ENCODE measurements at regions not wholly inside any gene's neighbourhood (a gene's known extent, or its start where the extent isn't known, plus 50 kb on each side); places are given as distances from the start of the nearest gene placed in this dataset.

GRCh38 chr18:43686709-43687108 lies 409.4 kb upstream of the SYT4 start:
- no peaks in the 10 kb centered on the region for H3K27me3 ChIP-seq (ENCODE audit: control insufficient read depth in 2 of 2, insufficient read depth in 1 of 2, low read length in 1 of 2)
- WGBS, result 100% methylated on average over 1 of the region's 1 CpG
- H3K4me1 ChIP-seq (ENCODE audit: control insufficient read depth in 2 of 2, insufficient read depth in 2 of 2, low read length in 2 of 2), result no peaks in the 10 kb centered on the region
- no peaks in the 10 kb centered on the region for H3K36me3 ChIP-seq (ENCODE audit: control insufficient read depth in 2 of 2, insufficient read depth in 2 of 2, low read length in 1 of 2)
- no peak for DNase-seq (ENCODE audit: low read depth in 6 of 9, low spot score in 9 of 9)
- H3K9me3 ChIP-seq (ENCODE audit: control insufficient read depth in 2 of 2, insufficient read depth in 1 of 2, low read length in 1 of 2), result no peaks in the 10 kb centered on the region
- H3K27ac ChIP-seq (ENCODE audit: low read depth in 1 of 2, low read length in 1 of 2), result no peak overlapping the region
- no peak overlapping the region for H3K4me3 ChIP-seq (ENCODE audit: low read length in 2 of 2)

GRCh38 chr18:43692099-43692690 lies 414.9 kb upstream of the SYT4 start:
- H3K4me3 ChIP-seq (ENCODE audit: low read length in 2 of 2), result no peak overlapping the region
- 93% methylated on average over 4 of the region's 4 CpGs for WGBS
- no peak overlapping the region for H3K27ac ChIP-seq (ENCODE audit: low read depth in 1 of 2, low read length in 1 of 2)
- no peaks in the 10 kb centered on the region for H3K36me3 ChIP-seq (ENCODE audit: control insufficient read depth in 2 of 2, insufficient read depth in 2 of 2, low read length in 1 of 2)
- H3K4me1 ChIP-seq (ENCODE audit: control insufficient read depth in 2 of 2, insufficient read depth in 2 of 2, low read length in 2 of 2), result no peaks in the 10 kb centered on the region
- no peaks in the 10 kb centered on the region for H3K9me3 ChIP-seq (ENCODE audit: control insufficient read depth in 2 of 2, insufficient read depth in 1 of 2, low read length in 1 of 2)
- H3K27me3 ChIP-seq (ENCODE audit: control insufficient read depth in 2 of 2, insufficient read depth in 1 of 2, low read length in 1 of 2), result no peaks in the 10 kb centered on the region
- no peak for DNase-seq (ENCODE audit: low read depth in 6 of 9, low spot score in 9 of 9)

- Histone ChIP-seq H3K4me1 (ENCODE audit: control insufficient read depth in 2 of 2, insufficient read depth in 2 of 2, low read length in 2 of 2) (no peaks in the 10 kb centered on the region), H3K9me3 (ENCODE audit: control insufficient read depth in 2 of 2, insufficient read depth in 1 of 2, low read length in 1 of 2) (no peaks in the 10 kb centered on the region), H3K27me3 (ENCODE audit: control insufficient read depth in 2 of 2, insufficient read depth in 1 of 2, low read length in 1 of 2) (no peaks in the 10 kb centered on the region), H3K27ac (ENCODE audit: low read depth in 1 of 2, low read length in 1 of 2) (no peak overlapping the region), H3K4me3 (ENCODE audit: low read length in 2 of 2) (no peak overlapping the region), H3K36me3 (ENCODE audit: control insufficient read depth in 2 of 2, insufficient read depth in 2 of 2, low read length in 1 of 2) (no peaks in the 10 kb centered on the region)
- DNase-seq (ENCODE audit: low read depth in 6 of 9, low spot score in 9 of 9), result no peak
- WGBS, result 89% methylated on average over 2 of the region's 2 CpGs
Measured at GRCh38 chr18:43702399-43702798, 425.1 kb upstream of the SYT4 start.

GRCh38 chr18:43703050-43703449 lies 425.8 kb upstream of the SYT4 start:
- Histone ChIP-seq H3K27ac (ENCODE audit: low read depth in 1 of 2, low read length in 1 of 2) (no peak overlapping the region), H3K4me1 (ENCODE audit: control insufficient read depth in 2 of 2, insufficient read depth in 2 of 2, low read length in 2 of 2) (no peaks in the 10 kb centered on the region), H3K27me3 (ENCODE audit: control insufficient read depth in 2 of 2, insufficient read depth in 1 of 2, low read length in 1 of 2) (no peaks in the 10 kb centered on the region), H3K9me3 (ENCODE audit: control insufficient read depth in 2 of 2, insufficient read depth in 1 of 2, low read length in 1 of 2) (no peaks in the 10 kb centered on the region), H3K4me3 (ENCODE audit: low read length in 2 of 2) (no peak overlapping the region), H3K36me3 (ENCODE audit: control insufficient read depth in 2 of 2, insufficient read depth in 2 of 2, low read length in 1 of 2) (no peaks in the 10 kb centered on the region)
- no peak for DNase-seq (ENCODE audit: low read depth in 6 of 9, low spot score in 9 of 9)
- 86% methylated on average over 2 of the region's 2 CpGs for WGBS

- no peak for DNase-seq (ENCODE audit: low read depth in 6 of 9, low spot score in 9 of 9)
- H3K9me3 ChIP-seq (ENCODE audit: control insufficient read depth in 2 of 2, insufficient read depth in 1 of 2, low read length in 1 of 2), result no peaks in the 10 kb centered on the region
- no peaks in the 10 kb centered on the region for H3K27me3 ChIP-seq (ENCODE audit: control insufficient read depth in 2 of 2, insufficient read depth in 1 of 2, low read length in 1 of 2)
- H3K4me3 ChIP-seq (ENCODE audit: low read length in 2 of 2), result no peak overlapping the region
- no peak overlapping the region for H3K27ac ChIP-seq (ENCODE audit: low read depth in 1 of 2, low read length in 1 of 2)
- H3K36me3 ChIP-seq (ENCODE audit: control insufficient read depth in 2 of 2, insufficient read depth in 2 of 2, low read length in 1 of 2), result no peaks in the 10 kb centered on the region
- WGBS, result 84% methylated on average over 4 of the region's 4 CpGs
- no peaks in the 10 kb centered on the region for H3K4me1 ChIP-seq (ENCODE audit: control insufficient read depth in 2 of 2, insufficient read depth in 2 of 2, low read length in 2 of 2)
Measured at GRCh38 chr18:43705850-43706249, 428.6 kb upstream of the SYT4 start.

GRCh38 chr18:43710135-43710534 lies 432.8 kb upstream of the SYT4 start:
- H3K4me3 ChIP-seq (ENCODE audit: low read length in 2 of 2), result no peak overlapping the region
- H3K9me3 ChIP-seq (ENCODE audit: control insufficient read depth in 2 of 2, insufficient read depth in 1 of 2, low read length in 1 of 2), result no peaks in the 10 kb centered on the region
- DNase-seq (ENCODE audit: low read depth in 6 of 9, low spot score in 9 of 9), result no peak
- WGBS, result 85% methylated on average over 4 of the region's 4 CpGs
- H3K27ac ChIP-seq (ENCODE audit: low read depth in 1 of 2, low read length in 1 of 2), result no peak overlapping the region
- H3K36me3 ChIP-seq (ENCODE audit: control insufficient read depth in 2 of 2, insufficient read depth in 2 of 2, low read length in 1 of 2), result no peaks in the 10 kb centered on the region
- H3K27me3 ChIP-seq (ENCODE audit: control insufficient read depth in 2 of 2, insufficient read depth in 1 of 2, low read length in 1 of 2), result no peaks in the 10 kb centered on the region
- H3K4me1 ChIP-seq (ENCODE audit: control insufficient read depth in 2 of 2, insufficient read depth in 2 of 2, low read length in 2 of 2), result no peaks in the 10 kb centered on the region

- DNase-seq (ENCODE audit: low read depth in 6 of 9, low spot score in 9 of 9), result no peak
- 95% methylated on average over 3 of the region's 3 CpGs for WGBS
- H3K4me3 ChIP-seq (ENCODE audit: low read length in 2 of 2), result no peak overlapping the region
- H3K27ac ChIP-seq (ENCODE audit: low read depth in 1 of 2, low read length in 1 of 2), result no peak overlapping the region
- no peaks in the 10 kb centered on the region for H3K4me1 ChIP-seq (ENCODE audit: control insufficient read depth in 2 of 2, insufficient read depth in 2 of 2, low read length in 2 of 2)
- H3K27me3 ChIP-seq (ENCODE audit: control insufficient read depth in 2 of 2, insufficient read depth in 1 of 2, low read length in 1 of 2), result no peaks in the 10 kb centered on the region
- H3K9me3 ChIP-seq (ENCODE audit: control insufficient read depth in 2 of 2, insufficient read depth in 1 of 2, low read length in 1 of 2), result no peaks in the 10 kb centered on the region
- no peaks in the 10 kb centered on the region for H3K36me3 ChIP-seq (ENCODE audit: control insufficient read depth in 2 of 2, insufficient read depth in 2 of 2, low read length in 1 of 2)
Measured at GRCh38 chr18:43714343-43715010, 437.2 kb upstream of the SYT4 start.

GRCh38 chr18:43719267-43719795 lies 442.0 kb upstream of the SYT4 start:
- Histone ChIP-seq H3K27ac (ENCODE audit: low read depth in 1 of 2, low read length in 1 of 2) (no peak overlapping the region), H3K4me3 (ENCODE audit: low read length in 2 of 2) (no peak overlapping the region), H3K9me3 (ENCODE audit: control insufficient read depth in 2 of 2, insufficient read depth in 1 of 2, low read length in 1 of 2) (no peaks in the 10 kb centered on the region), H3K36me3 (ENCODE audit: control insufficient read depth in 2 of 2, insufficient read depth in 2 of 2, low read length in 1 of 2) (no peaks in the 10 kb centered on the region), H3K4me1 (ENCODE audit: control insufficient read depth in 2 of 2, insufficient read depth in 2 of 2, low read length in 2 of 2) (no peaks in the 10 kb centered on the region), H3K27me3 (ENCODE audit: control insufficient read depth in 2 of 2, insufficient read depth in 1 of 2, low read length in 1 of 2) (no peaks in the 10 kb centered on the region)
- DNase-seq (ENCODE audit: low read depth in 6 of 9, low spot score in 9 of 9), result no peak
- WGBS, result 75% methylated on average over 1 of the region's 1 CpG

- Histone ChIP-seq H3K27ac (ENCODE audit: low read depth in 1 of 2, low read length in 1 of 2) (no peak overlapping the region), H3K4me1 (ENCODE audit: control insufficient read depth in 2 of 2, insufficient read depth in 2 of 2, low read length in 2 of 2) (no peaks in the 10 kb centered on the region), H3K36me3 (ENCODE audit: control insufficient read depth in 2 of 2, insufficient read depth in 2 of 2, low read length in 1 of 2) (no peaks in the 10 kb centered on the region), H3K9me3 (ENCODE audit: control insufficient read depth in 2 of 2, insufficient read depth in 1 of 2, low read length in 1 of 2) (no peaks in the 10 kb centered on the region), H3K4me3 (ENCODE audit: low read length in 2 of 2) (no peak overlapping the region), H3K27me3 (ENCODE audit: control insufficient read depth in 2 of 2, insufficient read depth in 1 of 2, low read length in 1 of 2) (no peaks in the 10 kb centered on the region)
- DNase-seq (ENCODE audit: low read depth in 6 of 9, low spot score in 9 of 9), result no peak
- WGBS, result 89% methylated on average over 2 of the region's 2 CpGs
Measured at GRCh38 chr18:43720041-43720440, 442.8 kb upstream of the SYT4 start.
